Skeletal muscle satellite cell (primary cell): ENCODE measurements at regions not wholly inside any gene's neighbourhood (a gene's known extent, or its start where the extent isn't known, plus 50 kb on each side); places are given as distances from the start of the nearest gene placed in this dataset.
"Not testable (repeated sequence)": the region's sequence is repeated elsewhere in the genome, so short reads cannot be mapped to it uniquely, and the experiment has no call there.

ENCODE experiments used
- H3K27me3 ChIP-seq: 2 replicates; pipeline ENCODE4 v1.7.0; 2013; ENCODE audit warnings: low read length; ENCODE audit not compliant: control insufficient read depth, insufficient read depth
- H3K36me3 ChIP-seq: 2 replicates; pipeline ENCODE4 v1.7.0; 2013; ENCODE audit warnings: mild to moderate bottlenecking, control low read depth, low read length; ENCODE audit not compliant: insufficient read depth
- H3K4me1 ChIP-seq: 2 replicates; pipeline ENCODE4 v1.7.0; 2013; ENCODE audit warnings: low read length; ENCODE audit not compliant: control insufficient read depth, insufficient read depth
- H3K4me2 ChIP-seq: 2 replicates; pipeline ENCODE4 v1.7.0; 2013; ENCODE audit warnings: mild to moderate bottlenecking, low read length
- H3K4me3 ChIP-seq: 2 replicates; pipeline ENCODE4 v1.7.0; 2013; ENCODE audit warnings: low read length
- H3K9ac ChIP-seq: 2 replicates; pipeline ENCODE4 v1.7.0; 2013; ENCODE audit warnings: mild to moderate bottlenecking, low read depth, low read length, moderate library complexity
- H3K9me3 ChIP-seq: replicated peaks from 2 replicates; pipeline ENCODE4 v1.7.0; 2013; ENCODE audit warnings: mild to moderate bottlenecking, control low read depth, low read length

DNA sequence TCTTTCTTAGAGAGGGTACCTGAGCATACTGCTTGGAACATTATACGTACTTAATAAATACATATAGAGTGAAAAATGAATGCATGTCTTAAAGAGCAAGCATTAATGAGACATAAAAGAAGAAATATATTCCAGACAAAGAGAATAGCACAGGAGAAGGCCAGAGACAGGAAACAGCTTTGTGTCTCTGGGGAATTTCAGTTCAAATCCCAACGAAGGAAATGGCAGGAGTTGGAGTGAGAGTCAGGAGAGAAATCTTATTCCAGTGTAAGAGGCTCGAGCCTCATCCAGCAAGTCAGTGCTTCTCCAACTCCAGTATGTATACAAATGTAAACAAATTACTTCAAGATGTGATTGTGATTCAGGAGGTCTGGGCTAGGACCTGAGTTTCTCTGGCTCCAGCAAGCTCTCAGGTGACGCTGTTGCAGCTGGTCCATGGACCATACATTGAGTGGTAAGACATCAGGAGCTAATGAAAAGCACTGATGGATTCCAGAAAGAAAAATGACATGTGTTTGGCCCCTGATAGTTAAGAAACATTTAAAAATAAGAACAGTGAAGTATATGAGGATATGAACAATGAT, 108.2 kb downstream of the RAP2A start:
- Histone ChIP-seq H3K4me3 (no peak overlapping the region), H3K4me1 (no peaks in the 10 kb centered on the region), H3K4me2 (no peak overlapping the region), H3K9ac (no peak overlapping the region), H3K27me3 (no peaks in the 10 kb centered on the region), H3K36me3 (no peaks in the 10 kb centered on the region), H3K9me3 (no peaks in the 10 kb centered on the region)

DNA sequence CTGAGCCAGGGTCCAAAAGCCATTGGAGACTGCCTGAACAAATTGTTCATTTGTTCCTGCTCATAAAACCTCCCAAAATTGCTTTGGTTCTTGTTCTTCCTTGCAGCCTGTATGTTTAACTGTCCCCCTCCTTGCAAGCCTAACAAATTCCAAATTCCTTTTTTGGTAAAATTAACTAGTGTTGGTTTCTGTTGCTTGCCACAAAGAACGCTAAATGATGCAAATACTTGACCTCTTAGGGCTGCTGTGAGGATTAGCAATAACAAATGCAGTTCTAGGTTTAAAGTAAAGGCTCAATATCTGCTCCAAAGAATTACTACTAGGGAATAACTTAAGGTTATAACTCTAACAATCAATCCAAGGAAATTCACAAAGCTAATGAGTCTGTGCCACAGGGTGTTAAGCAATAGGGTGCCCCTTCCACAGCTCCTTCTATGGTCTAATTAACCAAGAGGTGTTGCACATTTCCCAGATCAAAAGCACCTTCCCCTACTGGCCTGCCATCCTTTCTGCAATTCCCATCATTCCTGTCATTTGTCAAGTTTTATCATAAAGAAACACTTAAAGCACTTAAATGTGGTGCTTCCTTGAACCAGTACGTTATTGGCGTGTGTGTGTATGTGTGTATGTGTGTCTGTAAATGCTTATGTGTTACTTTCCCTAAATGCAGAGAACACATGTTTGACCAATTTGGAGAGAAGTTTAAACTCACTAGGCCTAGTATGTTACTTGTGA, 110.2 kb downstream of the RAP2A start:
- Histone ChIP-seq H3K4me1 (no peaks in the 10 kb centered on the region), H3K27me3 (no peaks in the 10 kb centered on the region), H3K4me3 (no peak overlapping the region), H3K9me3 (no peaks in the 10 kb centered on the region), H3K9ac (no peak overlapping the region), H3K36me3 (no peaks in the 10 kb centered on the region), H3K4me2 (no peak overlapping the region)

DNA sequence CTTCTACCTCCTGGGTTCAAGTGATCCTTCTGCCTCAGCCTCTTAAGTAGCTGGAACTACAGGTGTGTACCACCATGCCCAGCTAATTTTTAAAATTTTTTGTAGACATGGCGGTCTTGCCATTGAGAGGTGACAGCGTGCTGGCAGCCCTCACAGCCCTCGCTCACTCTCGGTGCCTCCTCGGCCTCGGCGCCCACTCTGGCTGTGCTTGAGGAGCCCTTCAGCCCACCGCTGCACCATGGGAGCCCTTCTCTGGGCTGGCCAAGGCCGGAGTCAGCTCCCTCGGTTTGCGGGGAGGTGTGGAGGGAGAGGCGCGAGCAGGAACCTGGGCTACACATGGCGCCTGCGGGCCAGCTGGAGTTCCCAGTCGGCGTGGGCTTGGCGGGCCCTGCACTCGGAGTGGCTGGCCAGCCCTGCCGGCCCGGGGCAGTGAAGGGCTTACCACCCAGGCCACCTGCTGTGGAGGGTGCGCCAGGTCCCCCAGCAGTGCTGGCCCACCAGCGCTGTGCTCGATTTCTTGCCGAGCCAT, 111.1 kb downstream of the RAP2A start:
- not testable (repeated sequence) for H3K4me1 ChIP-seq, H3K4me3 ChIP-seq, H3K4me2 ChIP-seq, H3K27me3 ChIP-seq, H3K9me3 ChIP-seq, H3K36me3 ChIP-seq, H3K9ac ChIP-seq

DNA sequence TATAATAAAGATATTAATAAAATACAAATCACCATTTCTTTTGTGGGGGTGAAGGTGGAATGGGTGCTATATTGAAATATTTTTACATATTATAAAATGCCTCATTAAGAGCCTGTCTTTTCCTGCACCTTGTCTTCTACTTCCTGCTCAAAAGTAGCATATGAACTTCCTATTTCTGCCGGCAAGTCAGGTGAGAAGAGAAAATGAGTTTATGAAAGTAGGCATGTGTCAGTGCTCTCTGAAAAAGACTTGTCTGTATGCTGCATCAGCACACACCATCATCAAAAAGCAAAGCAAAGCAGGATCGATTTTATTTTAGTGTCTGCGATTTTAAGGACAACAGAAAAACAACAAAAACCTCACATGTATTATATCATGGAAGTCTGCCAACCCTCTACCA, 114.2 kb downstream of the RAP2A start:
- peaks cover 3% of the 10 kb centered on the region for H3K27me3 ChIP-seq
- no peak overlapping the region for H3K4me2 ChIP-seq
- H3K4me1 ChIP-seq, result no peaks in the 10 kb centered on the region
- H3K4me3 ChIP-seq, result no peak overlapping the region
- no peak overlapping the region for H3K9ac ChIP-seq
- H3K9me3 ChIP-seq, result no peaks in the 10 kb centered on the region
- H3K36me3 ChIP-seq, result no peaks in the 10 kb centered on the region

DNA sequence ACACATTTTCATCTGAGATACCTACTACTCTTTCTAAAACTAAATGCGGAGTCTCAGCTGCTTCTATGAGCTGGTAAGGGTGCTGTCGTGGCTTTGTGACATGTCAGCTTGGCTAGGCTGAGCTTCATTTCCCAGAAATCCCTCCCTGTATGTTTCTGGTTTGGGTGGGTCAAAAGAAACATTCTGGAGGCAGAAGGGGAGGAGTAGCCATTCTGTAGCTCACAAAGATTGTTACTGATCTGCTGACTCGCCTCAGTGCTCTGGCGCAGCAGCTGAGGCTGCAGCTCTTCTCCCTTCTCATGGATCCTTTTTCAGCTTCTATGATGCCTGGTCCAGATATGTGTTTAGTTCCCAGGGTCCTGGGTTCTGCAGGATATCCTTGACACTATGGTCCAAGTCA, 114.7 kb downstream of the RAP2A start:
- no peak overlapping the region for H3K9ac ChIP-seq
- H3K4me3 ChIP-seq, result no peak overlapping the region
- H3K27me3 ChIP-seq, result peaks cover 9% of the 10 kb centered on the region
- no peaks in the 10 kb centered on the region for H3K9me3 ChIP-seq
- no peaks in the 10 kb centered on the region for H3K4me1 ChIP-seq
- no peak overlapping the region for H3K4me2 ChIP-seq
- no peaks in the 10 kb centered on the region for H3K36me3 ChIP-seq

DNA sequence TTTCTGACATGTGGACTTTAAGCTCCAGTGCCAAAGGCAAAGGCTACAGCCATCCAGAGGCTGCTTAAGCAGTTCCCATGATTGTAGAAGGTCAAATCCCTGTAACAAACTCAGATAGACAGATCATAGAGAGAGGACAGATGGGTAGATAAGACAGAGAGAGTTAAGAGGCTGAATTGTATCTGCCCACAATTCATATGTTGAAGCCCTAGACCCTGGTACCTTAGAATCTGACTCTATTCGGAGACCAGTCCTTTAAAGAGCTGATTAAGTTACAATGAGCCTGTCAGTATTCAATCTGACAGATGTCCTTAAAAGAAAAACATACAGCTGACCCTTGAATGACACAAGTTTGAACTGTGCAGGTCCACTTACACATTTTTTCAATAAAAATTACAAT, 115.2 kb downstream of the RAP2A start:
- Histone ChIP-seq H3K4me2 (no peak overlapping the region), H3K4me3 (no peak overlapping the region), H3K27me3 (peaks cover 9% of the 10 kb centered on the region), H3K9me3 (no peaks in the 10 kb centered on the region), H3K36me3 (no peaks in the 10 kb centered on the region), H3K4me1 (no peaks in the 10 kb centered on the region), H3K9ac (no peak overlapping the region)

DNA sequence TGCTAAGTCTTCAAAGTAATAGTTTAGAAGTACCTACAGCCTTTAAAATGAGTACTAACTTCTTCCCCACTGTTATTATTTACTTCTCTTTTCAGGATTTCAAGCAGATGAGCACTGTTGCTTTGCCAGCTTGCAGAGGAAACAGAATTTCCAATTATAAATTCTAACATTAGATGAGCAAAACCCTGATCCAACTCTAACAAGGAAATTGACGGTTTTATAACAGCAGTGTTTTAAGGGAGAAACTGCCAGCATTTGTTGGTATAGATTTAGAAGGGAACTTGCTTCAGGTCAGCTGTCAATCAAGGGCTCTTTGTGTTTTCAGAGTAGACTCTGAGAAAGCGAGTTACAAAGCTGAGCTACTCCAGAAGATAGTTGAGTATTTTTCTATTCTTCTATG, 120.5 kb downstream of the RAP2A start:
- no peaks in the 10 kb centered on the region for H3K4me1 ChIP-seq
- H3K4me2 ChIP-seq, result no peak overlapping the region
- no peaks in the 10 kb centered on the region for H3K36me3 ChIP-seq
- H3K9ac ChIP-seq, result no peak overlapping the region
- H3K27me3 ChIP-seq, result peaks cover 13% of the 10 kb centered on the region
- H3K9me3 ChIP-seq, result no peaks in the 10 kb centered on the region
- H3K4me3 ChIP-seq, result no peak overlapping the region

DNA sequence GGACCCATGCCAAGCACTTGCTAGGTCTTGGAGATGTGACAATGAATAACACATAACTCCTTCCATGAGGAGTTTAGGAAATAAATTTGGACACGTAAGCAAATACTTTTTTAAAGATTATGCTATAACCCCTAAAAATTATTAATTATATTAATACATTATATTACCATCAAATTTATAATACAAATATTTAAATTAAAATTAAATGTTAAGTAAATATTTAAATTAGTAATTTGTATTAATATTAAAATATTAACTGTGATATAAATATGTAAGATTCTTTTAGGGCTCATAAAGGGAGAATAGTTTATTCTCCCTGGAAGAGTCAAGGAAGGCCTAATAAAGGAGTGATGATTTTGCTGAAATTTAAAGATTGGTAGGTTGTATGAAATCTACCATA, 121.1 kb downstream of the RAP2A start:
- Histone ChIP-seq H3K27me3 (peaks cover 13% of the 10 kb centered on the region), H3K4me2 (no peak overlapping the region), H3K9ac (no peak overlapping the region), H3K36me3 (no peaks in the 10 kb centered on the region), H3K4me1 (no peaks in the 10 kb centered on the region), H3K9me3 (no peaks in the 10 kb centered on the region), H3K4me3 (no peak overlapping the region)

DNA sequence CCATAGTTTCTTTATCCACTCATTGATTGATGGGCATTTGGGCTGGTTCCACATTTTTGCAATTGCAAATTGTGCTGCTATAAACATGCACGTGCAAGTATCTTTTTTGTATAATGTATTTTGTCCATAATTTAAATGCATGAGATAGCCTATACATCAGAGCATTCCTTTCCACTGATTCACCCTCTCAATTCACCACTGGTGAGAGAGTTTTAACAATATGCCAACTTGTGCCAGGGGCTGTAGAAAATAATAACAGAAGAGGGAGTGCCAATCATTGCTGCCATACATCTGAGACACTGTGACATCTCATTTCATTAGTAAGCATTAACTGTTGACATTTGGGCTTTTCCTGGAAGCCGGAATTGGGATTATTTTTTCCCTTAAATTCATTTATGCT, 125.1 kb downstream of the RAP2A start:
- H3K9me3 ChIP-seq, result no peaks in the 10 kb centered on the region
- H3K9ac ChIP-seq, result no peak overlapping the region
- no peaks in the 10 kb centered on the region for H3K4me1 ChIP-seq

DNA sequence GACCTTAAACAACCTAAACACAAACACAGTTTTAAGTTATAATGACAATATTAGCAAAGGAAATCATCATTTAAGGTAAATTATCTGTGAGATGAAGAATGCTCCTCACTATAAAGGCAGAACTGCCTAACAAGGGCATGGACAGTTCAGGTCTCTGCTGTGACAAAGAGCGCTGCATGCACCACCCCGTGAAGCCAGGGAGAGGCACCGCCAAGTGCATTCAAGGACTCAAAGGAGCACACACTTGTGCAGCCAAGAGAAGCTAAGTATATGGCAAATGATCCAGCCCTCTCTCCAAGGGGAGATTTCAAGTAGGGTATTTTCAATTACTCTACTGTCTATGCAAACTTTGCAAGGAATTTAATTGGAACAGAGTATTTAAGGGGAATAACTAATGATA, 126.0 kb downstream of the RAP2A start:
- Histone ChIP-seq H3K9ac (no peak overlapping the region), H3K27me3 (peaks cover 4% of the 10 kb centered on the region), H3K4me3 (no peak overlapping the region), H3K36me3 (no peaks in the 10 kb centered on the region), H3K4me2 (no peak overlapping the region), H3K9me3 (no peaks in the 10 kb centered on the region), H3K4me1 (no peaks in the 10 kb centered on the region)

More for the DNA sequence above, 125.1 kb downstream of the RAP2A start:
- Histone ChIP-seq H3K36me3 (no peaks in the 10 kb centered on the region), H3K27me3 (peaks cover 4% of the 10 kb centered on the region), H3K4me2 (no peak overlapping the region), H3K4me3 (no peak overlapping the region)

DNA sequence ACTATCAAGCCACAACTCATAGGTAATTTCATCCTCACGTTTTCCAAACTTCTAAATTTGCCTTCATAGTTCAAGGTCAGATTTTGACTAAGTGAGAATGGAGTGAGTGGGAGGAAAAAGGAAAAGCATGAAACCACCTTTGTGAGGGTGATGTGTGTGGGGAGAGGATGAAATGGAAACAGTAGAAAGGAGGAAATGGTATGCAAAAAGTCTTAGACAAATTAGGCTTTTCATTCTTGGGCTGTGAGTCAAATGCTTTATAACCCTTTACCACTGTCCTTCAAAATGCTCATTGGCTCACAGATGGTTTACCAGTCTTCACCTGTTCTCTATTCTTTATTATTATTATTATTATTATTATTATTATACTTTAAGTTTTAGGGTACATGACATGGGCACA, 127.2 kb downstream of the RAP2A start:
- Histone ChIP-seq H3K4me2 (no peak overlapping the region), H3K36me3 (no peaks in the 10 kb centered on the region), H3K27me3 (peaks cover 9% of the 10 kb centered on the region), H3K9me3 (no peaks in the 10 kb centered on the region), H3K9ac (no peak overlapping the region), H3K4me3 (no peak overlapping the region), H3K4me1 (no peaks in the 10 kb centered on the region)

DNA sequence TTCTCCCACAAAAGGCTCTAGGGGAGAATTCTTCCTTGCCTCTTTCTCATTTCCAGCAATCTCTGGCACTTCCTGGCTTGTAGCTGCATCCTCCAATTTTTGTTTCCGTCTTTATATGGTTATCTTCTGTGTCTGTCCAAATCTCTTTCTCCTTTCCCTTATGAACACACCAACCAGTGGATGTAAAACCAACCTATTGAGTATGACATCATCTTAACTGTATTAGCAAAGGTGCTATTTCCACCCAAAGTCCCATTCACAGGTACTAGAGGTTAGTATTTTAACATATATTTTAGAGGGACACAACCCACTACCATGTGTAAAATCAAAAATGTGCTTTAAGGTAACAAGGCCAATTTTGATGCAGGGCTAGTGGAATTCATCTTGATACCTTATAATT, 129.0 kb downstream of the RAP2A start:
- Histone ChIP-seq H3K4me1 (no peaks in the 10 kb centered on the region), H3K9me3 (no peaks in the 10 kb centered on the region), H3K4me3 (no peak overlapping the region), H3K9ac (no peak overlapping the region), H3K4me2 (no peak overlapping the region), H3K36me3 (no peaks in the 10 kb centered on the region), H3K27me3 (peaks cover 11% of the 10 kb centered on the region)
